ENCODE measurements at regions not wholly inside any gene's neighbourhood (a gene's known extent, or its start where the extent isn't known, plus 50 kb on each side); places are given as distances from the start of the nearest gene placed in this dataset.

DNA sequence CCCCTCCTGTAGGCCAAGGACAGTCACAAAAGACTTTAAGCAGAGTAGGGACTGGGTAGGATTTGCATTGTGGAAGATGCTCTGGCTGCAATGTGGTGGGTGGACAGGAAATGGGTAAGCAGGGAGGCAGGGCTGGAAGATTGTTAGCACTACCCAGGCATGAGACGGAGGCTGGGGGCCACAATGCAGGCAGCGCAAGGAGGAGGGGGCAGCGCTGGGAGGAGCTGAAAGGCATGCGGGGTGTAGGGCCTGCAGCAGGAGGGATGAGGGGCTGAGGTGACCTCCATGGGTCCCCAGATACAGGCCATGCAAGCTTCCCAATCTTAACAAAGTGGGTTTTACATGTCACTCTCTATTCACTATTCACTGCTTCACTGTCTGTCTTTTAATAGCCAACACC, 213.1 kb downstream of the CXCL12 start:
- Histone ChIP-seq H3K27ac (ENCODE audit: low read depth, low read length) (no peak overlapping the region), H4K20me1 (ENCODE audit: insufficient read depth) (no peaks in the 10 kb centered on the region), H3K9me3 (ENCODE audit: control insufficient read depth in 1 of 2, insufficient read depth in 1 of 2, low read depth in 1 of 2, low read length in 2 of 2) (no peaks in the 10 kb centered on the region), H3K27me3 (ENCODE audit: insufficient read depth, low read length) (peaks cover 12% of the 10 kb centered on the region), H3K4me3 (replicated peaks in 1 of 2; ENCODE audit: low read depth in 1 of 2, low read length in 2 of 2) (no peak overlapping the region), H3K79me2 (ENCODE audit: insufficient read depth, low read length) (no peaks in the 10 kb centered on the region), H3K9me2 (ENCODE audit: insufficient read depth) (no peaks in the 10 kb centered on the region), H3K36me3 (ENCODE audit: control insufficient read depth in 1 of 2, insufficient read depth in 2 of 2, low read length in 2 of 2) (no peaks in the 10 kb centered on the region), H3K4me1 (ENCODE audit: control insufficient read depth in 1 of 2, insufficient read depth in 2 of 2, low read length in 2 of 2) (no peaks in the 10 kb centered on the region), H3K9ac (ENCODE audit: low read length) (no peak overlapping the region), H3K4me2 (ENCODE audit: low read length) (no peak overlapping the region), H2AFZ (ENCODE audit: low read depth, low read length, poor library complexity, severe bottlenecking) (no peak overlapping the region)
- ChIA-PET RAD21 (ENCODE audit: low non-redundant PET in 1 of 2, low total read pairs in 2 of 2, uncharacterized antibody in 2 of 2, unreplicated experiment in 2 of 2) (no interaction called here), CTCF (no interaction called here), POLR2A (no interaction called here)
- TF ChIP-seq, protein P1, sequence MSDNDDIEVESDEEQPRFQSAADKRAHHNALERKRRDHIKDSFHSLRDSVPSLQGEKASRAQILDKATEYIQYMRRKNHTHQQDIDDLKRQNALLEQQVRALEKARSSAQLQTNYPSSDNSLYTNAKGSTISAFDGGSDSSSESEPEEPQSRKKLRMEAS (IDR thresholded peaks at IDR 0.05) = no peak
- TF ChIP-seq ELF1 (IDR thresholded peaks at IDR 0.05; ENCODE audit: borderline replicate concordance, low read depth) (no peak), TCF7L2 (IDR thresholded peaks at IDR 0.05; ENCODE audit: borderline replicate concordance, extremely low read depth, insufficient read depth, insufficient read length) (no peak), CBX3 (IDR thresholded peaks at IDR 0.05; ENCODE audit: low read depth) (no peak), CEBPB (IDR thresholded peaks at IDR 0.05; ENCODE audit: low read depth) (no peak), YY1 (IDR thresholded peaks at IDR 0.05; ENCODE audit: extremely low read depth, insufficient replicate concordance, low read depth, low read length) (no peak), SIN3A (IDR thresholded peaks at IDR 0.05; ENCODE audit: low read depth) (no peak), EGR1 (IDR thresholded peaks at IDR 0.05; ENCODE audit: low read depth) (no peak), POLR2A (IDR thresholded peaks at IDR 0.05; ENCODE audit: borderline replicate concordance, extremely low read depth, insufficient read depth, insufficient read length) (no peak), FOSL1 (IDR thresholded peaks at IDR 0.05; ENCODE audit: low read depth) (no peak), SRF (IDR thresholded peaks at IDR 0.05; ENCODE audit: low read depth) (no peak), EZH2phosphoT487 (IDR thresholded peaks at IDR 0.05; ENCODE audit: borderline replicate concordance) (no peak), ZFX (IDR thresholded peaks at IDR 0.05) (no peak), RAD21 (IDR thresholded peaks at IDR 0.05; ENCODE audit: low read depth) (no peak), EZH2 (IDR thresholded peaks at IDR 0.05) (no peak), SP1 (IDR thresholded peaks at IDR 0.05; ENCODE audit: low read depth) (no peak), ZNF274 (IDR thresholded peaks at IDR 0.05; ENCODE audit: low read depth, low read length) (no peak), JUND (IDR thresholded peaks at IDR 0.05) (no peak)
- TF ChIP-seq, protein P2, sequence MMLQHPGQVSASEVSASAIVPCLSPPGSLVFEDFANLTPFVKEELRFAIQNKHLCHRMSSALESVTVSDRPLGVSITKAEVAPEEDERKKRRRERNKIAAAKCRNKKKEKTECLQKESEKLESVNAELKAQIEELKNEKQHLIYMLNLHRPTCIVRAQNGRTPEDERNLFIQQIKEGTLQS (IDR thresholded peaks at IDR 0.05) = no peak
- TF ChIP-seq, protein P3, sequence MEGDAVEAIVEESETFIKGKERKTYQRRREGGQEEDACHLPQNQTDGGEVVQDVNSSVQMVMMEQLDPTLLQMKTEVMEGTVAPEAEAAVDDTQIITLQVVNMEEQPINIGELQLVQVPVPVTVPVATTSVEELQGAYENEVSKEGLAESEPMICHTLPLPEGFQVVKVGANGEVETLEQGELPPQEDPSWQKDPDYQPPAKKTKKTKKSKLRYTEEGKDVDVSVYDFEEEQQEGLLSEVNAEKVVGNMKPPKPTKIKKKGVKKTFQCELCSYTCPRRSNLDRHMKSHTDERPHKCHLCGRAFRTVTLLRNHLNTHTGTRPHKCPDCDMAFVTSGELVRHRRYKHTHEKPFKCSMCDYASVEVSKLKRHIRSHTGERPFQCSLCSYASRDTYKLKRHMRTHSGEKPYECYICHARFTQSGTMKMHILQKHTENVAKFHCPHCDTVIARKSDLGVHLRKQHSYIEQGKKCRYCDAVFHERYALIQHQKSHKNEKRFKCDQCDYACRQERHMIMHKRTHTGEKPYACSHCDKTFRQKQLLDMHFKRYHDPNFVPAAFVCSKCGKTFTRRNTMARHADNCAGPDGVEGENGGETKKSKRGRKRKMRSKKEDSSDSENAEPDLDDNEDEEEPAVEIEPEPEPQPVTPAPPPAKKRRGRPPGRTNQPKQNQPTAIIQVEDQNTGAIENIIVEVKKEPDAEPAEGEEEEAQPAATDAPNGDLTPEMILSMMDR (IDR thresholded peaks at IDR 0.05 in 2 of 3, conservative IDR thresholded peaks at IDR 0.05 in 1 of 3; ENCODE audit: borderline replicate concordance in 1 of 3, insufficient read depth in 1 of 3, low read depth in 2 of 3, low read length in 2 of 3) = no peak
- no peak for DNase-seq (ENCODE audit: low read depth, low spot score)
- ATAC-seq = no peak
- intact Hi-C loops (cut with micrococcal nuclease) = no loop called here
- BruUV-seq (replicated peaks) = no TSS peak

All from HCT116 (cell line).